Astrocyte of the hippocampus (primary cell): ENCODE measurements at regions not wholly inside any gene's neighbourhood (a gene's known extent, or its start where the extent isn't known, plus 50 kb on each side); places are given as distances from the start of the nearest gene placed in this dataset.
A peak's percentile ranks its signal among the peaks of the same experiment; 100 is the strongest.

ENCODE experiments used
- DNase-seq: peaks from one replicate; pipeline ENCODE4 v3.0.0; 2011; ENCODE audit warnings: low read depth, low spot score

GRCh38 chr4:175871774-175872405 lies 59.8 kb upstream of the GPM6A start:
- no peak for DNase-seq

DNA sequence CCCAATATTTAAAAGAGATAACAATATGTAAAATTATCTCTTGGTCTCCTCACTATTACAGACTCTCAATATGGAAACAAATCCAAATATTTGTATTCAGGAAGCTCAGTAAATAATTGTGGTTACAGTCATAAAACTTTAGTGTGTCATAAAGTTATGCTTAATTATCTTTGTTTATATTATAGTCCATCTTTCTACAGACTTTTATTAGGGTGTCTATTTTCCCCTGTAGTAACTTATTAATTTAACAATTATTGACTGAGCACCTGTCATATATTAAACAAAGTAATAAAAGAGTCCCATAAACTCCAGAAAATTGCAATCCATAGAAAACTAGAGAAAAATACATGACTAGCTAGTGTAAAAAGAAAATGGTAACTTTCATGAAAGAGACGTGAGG lies 61.6 kb upstream of the GPM6A start:
- DNase-seq = no peak

DNA sequence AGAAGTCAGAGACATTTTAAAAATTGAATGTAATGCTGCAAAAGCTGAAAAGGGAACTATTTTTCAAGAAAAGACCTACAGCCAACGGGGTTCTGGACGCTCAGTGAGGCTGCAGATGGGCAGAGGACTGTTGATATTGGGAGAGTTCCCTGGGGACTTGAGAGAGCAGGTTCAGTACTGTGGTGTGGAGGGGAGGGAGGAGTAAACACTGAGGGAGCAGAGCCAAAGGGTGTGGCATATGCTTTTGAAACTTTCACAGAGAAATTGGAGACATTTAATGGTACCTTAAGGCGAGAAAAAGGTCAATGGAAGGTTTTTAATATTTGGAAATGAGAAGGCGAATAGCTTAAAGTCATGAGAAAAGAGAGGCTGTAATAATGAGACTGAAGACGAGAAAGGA lies 62.2 kb upstream of the GPM6A start:
- DNase-seq = no peak

GRCh38 chr4:175875993-175876771 lies 64.1 kb upstream of the GPM6A start:
- DNase-seq = no peak

GRCh38 chr4:175882891-175883290 lies 70.8 kb upstream of the GPM6A start:
- DNase-seq = peak; percentile 29

DNA sequence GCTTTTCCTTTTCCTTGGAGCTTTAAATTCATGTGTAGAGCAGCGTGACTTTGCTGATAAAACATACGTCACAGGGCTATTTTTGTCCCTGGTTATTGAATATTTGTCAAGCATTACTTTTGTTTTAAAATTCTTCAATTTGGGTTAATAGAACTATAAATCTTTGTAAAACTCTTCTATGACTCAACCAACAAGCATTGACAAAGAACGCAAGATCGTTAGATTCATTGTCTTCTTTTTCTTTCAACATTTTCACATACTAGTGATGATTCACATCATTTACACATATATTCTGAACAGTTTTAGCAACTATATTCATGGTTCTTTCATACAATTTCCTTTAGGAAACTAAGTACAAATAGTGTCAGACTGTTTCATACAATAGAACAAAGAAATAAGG lies 72.0 kb upstream of the GPM6A start:
- peak; percentile 26 for DNase-seq

DNA sequence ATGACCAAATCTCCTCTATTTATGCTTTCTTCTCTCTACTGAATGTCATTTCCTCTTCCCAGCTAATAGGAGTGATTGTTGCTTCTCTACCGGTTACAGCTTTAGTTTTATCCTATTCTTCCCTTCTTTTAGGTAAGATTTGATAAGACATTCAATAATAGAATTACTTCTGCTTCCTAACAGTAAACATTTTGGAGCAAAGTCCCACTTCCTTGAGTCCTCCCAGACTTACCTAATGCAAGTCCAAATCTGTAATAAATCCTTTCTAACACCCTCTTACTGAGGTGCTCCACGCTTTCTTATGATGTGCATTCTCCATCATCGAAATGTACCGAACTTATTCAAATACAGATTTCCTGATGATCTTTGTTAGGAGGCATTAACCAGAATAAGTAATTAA lies 79.2 kb upstream of the GPM6A start:
- no peak for DNase-seq

DNA sequence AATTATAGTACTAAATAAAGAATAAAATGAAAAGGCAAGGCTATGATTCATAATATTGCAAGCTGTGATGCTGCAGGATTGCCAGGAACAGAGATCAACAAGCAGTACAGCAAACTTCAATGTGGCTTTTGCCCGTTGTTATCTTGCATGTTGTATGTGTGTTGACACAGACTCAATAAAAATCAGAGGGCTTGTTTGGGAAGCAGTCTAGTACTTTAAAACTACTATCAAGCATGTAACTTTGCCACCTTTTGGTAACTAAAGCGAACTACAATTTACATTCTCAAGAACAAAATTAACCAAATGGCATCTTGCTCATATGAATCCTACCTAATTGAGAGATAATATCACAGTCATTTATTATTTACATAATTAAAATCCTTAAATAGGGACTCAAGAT lies 79.8 kb upstream of the GPM6A start:
- peak; percentile 58 for DNase-seq

GRCh38 chr4:175905925-175906324 lies 93.9 kb upstream of the GPM6A start:
- no peak for DNase-seq

DNA sequence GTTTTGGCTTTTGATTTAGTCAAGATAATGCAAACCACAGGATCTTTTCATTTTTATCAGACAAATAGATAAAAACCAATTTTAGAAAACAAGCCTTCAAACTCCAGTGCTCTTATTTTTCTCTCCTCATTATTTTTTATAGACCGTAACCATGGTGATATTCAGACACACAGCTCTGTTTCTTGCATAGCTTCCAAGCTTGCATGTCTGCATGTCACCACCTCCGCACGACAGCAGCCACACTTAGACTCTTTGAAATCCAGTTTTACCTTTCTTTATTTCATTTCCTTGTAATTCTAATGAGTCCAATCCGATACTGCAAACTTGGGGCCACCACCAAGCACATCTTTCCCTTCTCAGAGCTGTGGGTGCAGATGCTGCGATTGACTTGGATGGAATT lies 94.3 kb upstream of the GPM6A start:
- no peak for DNase-seq

GRCh38 chr4:175910700-175911099 lies 98.6 kb upstream of the GPM6A start:
- DNase-seq = no peak

DNA sequence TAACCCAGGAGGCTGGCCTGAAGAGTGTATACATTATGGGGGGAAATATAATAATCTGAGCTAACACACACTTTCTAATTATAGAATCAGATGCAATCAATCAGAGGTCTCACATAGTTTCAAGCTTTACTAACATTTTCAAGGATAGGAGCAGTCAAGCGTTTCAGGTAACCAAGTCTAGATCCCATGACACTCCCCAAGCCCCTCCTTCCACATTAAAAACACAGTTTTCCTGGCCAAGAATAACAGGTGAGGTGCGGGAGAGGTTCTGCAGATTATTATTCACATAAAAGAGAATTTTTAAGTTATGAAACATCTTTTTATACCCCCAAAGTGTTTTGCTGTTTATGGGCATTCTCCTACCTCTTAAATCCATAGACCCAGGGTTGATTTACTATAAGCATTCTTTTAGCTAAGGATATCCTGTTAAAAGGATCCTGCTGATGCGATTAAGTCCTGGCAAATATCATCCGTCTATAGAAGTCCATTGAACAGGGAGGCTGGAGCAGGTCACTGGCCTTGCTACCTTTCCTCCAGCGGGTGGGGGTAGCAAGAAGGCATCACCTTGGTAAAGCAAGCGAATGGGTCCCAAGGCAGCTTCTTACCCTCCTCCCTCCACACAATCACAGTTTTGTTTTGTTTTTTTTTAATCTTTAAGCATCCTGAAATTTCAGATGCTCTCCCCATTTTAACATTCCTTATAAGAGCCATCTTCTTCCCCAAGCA lies 104.7 kb upstream of the GPM6A start:
- DNase-seq = no peak

GRCh38 chr4:175927121-175927520 lies 115.1 kb upstream of the GPM6A start:
- peak; percentile 81 for DNase-seq

GRCh38 chr4:175929441-175929840 lies 117.4 kb upstream of the GPM6A start:
- no peak for DNase-seq

GRCh38 chr4:175929932-175930331 lies 117.9 kb upstream of the GPM6A start:
- DNase-seq = no peak

DNA sequence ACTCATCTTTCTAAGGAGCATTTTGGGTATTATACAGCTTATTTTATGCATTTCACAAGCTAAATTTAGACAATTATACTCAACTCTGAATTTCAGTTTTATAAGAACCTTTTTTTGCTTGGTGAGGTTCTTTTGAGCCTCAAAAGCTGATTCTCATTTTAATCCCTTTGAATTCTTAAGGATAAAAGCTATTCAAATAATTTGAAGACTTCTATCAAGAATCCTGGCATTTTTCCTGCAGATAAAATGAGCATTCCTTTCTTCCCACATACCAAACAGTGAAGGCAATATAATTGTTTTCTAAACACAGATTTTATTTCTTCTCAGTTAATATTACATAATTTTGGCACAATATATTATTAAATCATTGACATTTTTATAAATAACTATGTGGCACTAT lies 118.4 kb upstream of the GPM6A start:
- peak; percentile 59 for DNase-seq

DNA sequence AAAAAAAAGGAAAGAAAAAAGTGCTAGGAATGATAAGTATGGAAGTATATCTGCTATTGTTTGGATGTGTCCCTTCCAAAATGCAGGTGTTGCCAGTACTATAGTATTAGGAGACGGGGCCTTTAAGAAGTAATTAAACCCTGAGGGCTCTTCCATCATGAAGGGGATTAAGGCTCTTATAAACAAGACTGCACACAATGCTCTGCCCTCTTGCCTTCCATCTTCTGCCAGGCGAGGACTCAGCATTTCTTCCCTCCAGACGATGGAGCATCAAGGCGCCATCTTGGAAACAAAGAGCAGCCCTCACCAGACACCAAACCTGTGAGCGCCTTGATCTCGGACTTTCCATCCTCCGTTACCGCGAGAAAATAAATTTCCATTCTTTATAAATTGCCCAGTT lies 120.1 kb upstream of the GPM6A start:
- DNase-seq = no peak

DNA sequence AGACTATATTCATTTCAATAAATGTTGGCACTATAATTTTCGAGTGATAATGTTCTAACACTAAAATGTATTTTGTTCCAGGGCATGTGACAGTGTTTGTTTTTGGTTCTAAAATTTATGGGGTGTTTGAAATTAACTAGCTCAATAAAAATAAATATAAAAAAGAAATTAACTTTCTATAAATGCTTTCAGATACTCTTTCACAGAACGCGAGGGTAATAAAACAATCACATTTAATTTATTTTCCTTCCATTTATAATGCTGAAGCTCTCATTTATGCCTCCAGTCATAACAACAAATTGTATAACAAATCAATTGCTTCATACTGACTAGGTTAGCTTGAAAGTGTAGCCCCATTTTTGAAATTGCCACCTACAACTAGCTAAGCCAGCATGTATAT lies 122.4 kb upstream of the GPM6A start:
- DNase-seq = no peak

DNA sequence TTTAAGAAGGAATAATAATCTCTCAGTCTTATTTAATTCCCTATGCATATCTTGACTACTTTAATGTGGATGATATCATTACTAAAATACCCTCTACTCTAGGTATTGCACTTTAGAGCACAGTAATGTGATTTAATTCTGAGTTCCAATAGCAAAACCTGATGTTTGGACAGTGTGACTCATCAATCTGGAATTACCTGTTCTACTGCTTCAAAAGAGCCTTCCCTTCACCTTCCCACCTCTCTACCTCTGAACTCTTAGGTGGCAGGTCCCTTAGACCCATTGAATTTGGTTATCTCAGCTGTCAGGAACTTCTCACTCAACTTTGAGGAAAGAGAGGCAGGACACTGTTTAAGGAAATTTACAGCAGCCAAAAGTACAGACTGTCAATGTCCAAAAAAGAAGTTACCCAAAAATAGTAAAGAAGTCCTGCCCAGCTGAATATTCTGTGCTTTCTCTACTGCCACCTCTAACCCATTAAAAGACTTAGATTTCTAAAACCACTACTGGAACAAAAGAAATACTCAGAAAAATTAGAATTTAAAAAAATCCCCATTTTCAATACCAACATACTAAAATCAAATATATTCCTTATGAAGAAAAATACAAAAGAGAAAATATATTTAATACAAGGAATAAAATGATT lies 123.1 kb upstream of the GPM6A start:
- no peak for DNase-seq

DNA sequence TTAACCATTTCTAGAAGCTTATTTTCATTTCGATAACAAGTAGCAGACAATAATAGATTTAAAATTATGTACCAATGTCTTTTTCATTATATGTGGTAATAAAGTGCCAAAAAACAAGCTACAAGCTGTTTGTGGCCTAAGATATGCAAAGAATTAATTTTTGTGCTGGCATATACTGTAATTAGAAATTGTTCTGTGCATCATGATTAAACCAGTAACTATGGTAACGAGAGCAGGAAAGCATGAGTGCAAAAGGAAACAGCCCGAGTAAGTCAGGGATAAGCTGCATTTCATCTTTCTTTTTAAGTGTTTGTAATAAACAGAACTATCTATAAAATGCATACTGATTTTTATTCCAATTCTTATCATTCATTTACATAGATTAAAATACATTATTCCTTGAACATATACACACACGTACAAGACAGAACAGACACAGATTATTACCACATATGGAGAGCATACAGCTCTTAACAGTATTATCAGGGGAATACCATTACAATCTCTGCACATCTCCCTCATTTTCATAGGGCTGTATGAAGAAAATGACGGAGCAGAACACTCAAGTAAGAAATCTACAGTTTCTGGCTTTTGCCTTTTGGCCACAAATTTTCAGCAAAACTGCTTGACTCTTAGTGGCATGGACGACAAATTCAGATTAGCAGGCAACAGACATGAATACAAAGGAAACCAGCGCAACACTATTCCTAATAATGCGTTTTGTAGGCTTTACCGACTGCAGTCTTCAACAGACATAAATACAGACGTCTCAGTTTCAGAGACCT lies 121.3 kb upstream of the WDR17 start:
- DNase-seq = peak; percentile 5

DNA sequence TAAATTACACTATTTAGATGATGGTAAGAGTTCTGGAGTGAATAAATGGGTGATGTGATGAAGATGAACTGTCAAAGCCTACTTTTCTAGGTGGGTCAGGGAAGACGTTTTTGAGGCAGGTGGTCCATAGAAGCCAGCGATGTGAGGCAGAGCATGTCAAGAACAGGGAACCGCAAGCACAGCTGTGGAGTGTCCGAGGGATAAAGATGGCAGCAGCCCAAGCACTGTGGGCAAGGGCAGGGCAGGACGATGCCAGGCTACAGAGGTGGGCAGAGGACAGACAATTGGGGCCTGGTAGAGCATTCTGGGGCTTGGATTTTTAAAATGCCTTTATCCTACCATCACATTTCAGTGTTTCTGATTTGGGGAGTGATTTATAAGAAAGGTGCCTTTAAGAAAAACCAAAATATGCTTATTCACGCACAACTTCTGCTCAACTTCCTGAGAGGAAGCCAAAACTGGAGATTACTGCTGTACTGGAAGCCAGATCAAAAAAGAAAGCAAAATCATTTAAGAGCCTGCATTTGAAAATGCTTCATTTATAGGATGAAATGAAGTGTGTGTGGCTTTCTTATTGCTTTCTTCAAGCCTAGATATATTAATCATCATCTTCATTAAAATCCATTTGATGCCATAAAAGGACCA lies 119.0 kb upstream of the WDR17 start:
- no peak for DNase-seq
